ENCODE measurements at regions not wholly inside any gene's neighbourhood (a gene's known extent, or its start where the extent isn't known, plus 50 kb on each side); places are given as distances from the start of the nearest gene placed in this dataset.

- TF ChIP-seq POLR2AphosphoS5 (IDR thresholded peaks at IDR 0.05; ENCODE audit: low read depth, low read length): no peak
- no peak for TF ChIP-seq TAF1 (IDR thresholded peaks at IDR 0.05; ENCODE audit: borderline replicate concordance, insufficient read depth, low read length)
- no peak for TF ChIP-seq FOXP2 (optimal IDR thresholded peaks at IDR 0.05; ENCODE audit: borderline replicate concordance, extremely low read depth, extremely low read length, insufficient read depth)
- TF ChIP-seq REST (IDR thresholded peaks at IDR 0.05; ENCODE audit: insufficient read depth in 1 of 2, low read depth in 2 of 2, low read length in 2 of 2): no peak
- TF ChIP-seq SIN3A (IDR thresholded peaks at IDR 0.05; ENCODE audit: borderline replicate concordance, insufficient read depth, low read length): no peak
Measured at GRCh38 chr6:71482742-71483141, 194.1 kb downstream of the OGFRL1 start.

Data from PFSK-1 (cell line).